ENCODE measurements at regions not wholly inside any gene's neighbourhood (a gene's known extent, or its start where the extent isn't known, plus 50 kb on each side); places are given as distances from the start of the nearest gene placed in this dataset.
"Not testable (repeated sequence)": the region's sequence is repeated elsewhere in the genome, so short reads cannot be mapped to it uniquely, and the experiment has no call there.

GRCh38 chr16:76665571-76666275 lies 388.5 kb downstream of the CNTNAP4 start:
- no peak overlapping the region for H2AFZ ChIP-seq (ENCODE audit: low read length, unreplicated experiment)
- no peak overlapping the region for H3K4me3 ChIP-seq (ENCODE audit: low read depth, low read length)
- no peak overlapping the region for H3K27ac ChIP-seq (ENCODE audit: low read depth, low read length)
- H3K79me2 ChIP-seq (ENCODE audit: control insufficient read depth, insufficient read depth, low read length, unreplicated experiment), result no peaks in the 10 kb centered on the region
- H3K27me3 ChIP-seq (ENCODE audit: insufficient read depth, low read length), result no peaks in the 10 kb centered on the region; the same call in 1 of the 2 replicates
- no peaks in the 10 kb centered on the region for H3K4me1 ChIP-seq (ENCODE audit: control insufficient read depth, insufficient read depth, low read length, unreplicated experiment)
- no peaks in the 10 kb centered on the region for H3K36me3 ChIP-seq (ENCODE audit: insufficient read depth, low read length)

- no peaks in the 10 kb centered on the region for H3K27me3 ChIP-seq (ENCODE audit: insufficient read depth, low read length)
- no peak overlapping the region for H3K27ac ChIP-seq (ENCODE audit: low read depth, low read length)
- H3K4me1 ChIP-seq (ENCODE audit: control insufficient read depth, insufficient read depth, low read length, unreplicated experiment), result no peaks in the 10 kb centered on the region
- H3K36me3 ChIP-seq (ENCODE audit: insufficient read depth, low read length), result no peaks in the 10 kb centered on the region
- no peak overlapping the region for H2AFZ ChIP-seq (ENCODE audit: low read length, unreplicated experiment)
- no peak overlapping the region for H3K4me3 ChIP-seq (ENCODE audit: low read depth, low read length)
- no peaks in the 10 kb centered on the region for H3K79me2 ChIP-seq (ENCODE audit: control insufficient read depth, insufficient read depth, low read length, unreplicated experiment)
Observed at GRCh38 chr16:76668207-76668725, 391.1 kb downstream of the CNTNAP4 start.

- Histone ChIP-seq H3K4me3 (ENCODE audit: low read depth, low read length) (no peak overlapping the region), H3K36me3 (ENCODE audit: insufficient read depth, low read length) (no peaks in the 10 kb centered on the region), H3K27ac (ENCODE audit: low read depth, low read length) (no peak overlapping the region), H3K4me1 (ENCODE audit: control insufficient read depth, insufficient read depth, low read length, unreplicated experiment) (no peaks in the 10 kb centered on the region), H3K79me2 (ENCODE audit: control insufficient read depth, insufficient read depth, low read length, unreplicated experiment) (no peaks in the 10 kb centered on the region), H3K27me3 (ENCODE audit: insufficient read depth, low read length) (no peaks in the 10 kb centered on the region), H2AFZ (ENCODE audit: low read length, unreplicated experiment) (no peak overlapping the region)
Observed at GRCh38 chr16:76669288-76669687, 392.1 kb downstream of the CNTNAP4 start.

- no peaks in the 10 kb centered on the region for H3K36me3 ChIP-seq (ENCODE audit: insufficient read depth, low read length)
- H3K4me3 ChIP-seq (ENCODE audit: low read depth, low read length), result no peak overlapping the region
- H3K79me2 ChIP-seq (ENCODE audit: control insufficient read depth, insufficient read depth, low read length, unreplicated experiment), result no peaks in the 10 kb centered on the region
- H3K4me1 ChIP-seq (ENCODE audit: control insufficient read depth, insufficient read depth, low read length, unreplicated experiment), result no peaks in the 10 kb centered on the region
- H3K27ac ChIP-seq (ENCODE audit: low read depth, low read length), result no peak overlapping the region
- no peak overlapping the region for H2AFZ ChIP-seq (ENCODE audit: low read length, unreplicated experiment)
- no peaks in the 10 kb centered on the region for H3K27me3 ChIP-seq (ENCODE audit: insufficient read depth, low read length)
Observed at GRCh38 chr16:76670125-76670857, 393.1 kb downstream of the CNTNAP4 start.

GRCh38 chr16:76676356-76676755 lies 399.2 kb downstream of the CNTNAP4 start:
- Histone ChIP-seq H3K36me3 (ENCODE audit: insufficient read depth, low read length) (no peaks in the 10 kb centered on the region), H3K4me3 (ENCODE audit: low read depth, low read length) (no peak overlapping the region), H3K79me2 (ENCODE audit: control insufficient read depth, insufficient read depth, low read length, unreplicated experiment) (no peaks in the 10 kb centered on the region), H2AFZ (ENCODE audit: low read length, unreplicated experiment) (no peak overlapping the region), H3K27me3 (ENCODE audit: insufficient read depth, low read length) (no peaks in the 10 kb centered on the region), H3K27ac (ENCODE audit: low read depth, low read length) (no peak overlapping the region), H3K4me1 (ENCODE audit: control insufficient read depth, insufficient read depth, low read length, unreplicated experiment) (no peaks in the 10 kb centered on the region)

- Histone ChIP-seq H3K27ac (ENCODE audit: low read depth, low read length) (no peak overlapping the region), H3K79me2 (ENCODE audit: control insufficient read depth, insufficient read depth, low read length, unreplicated experiment) (no peaks in the 10 kb centered on the region), H3K4me1 (ENCODE audit: control insufficient read depth, insufficient read depth, low read length, unreplicated experiment) (no peaks in the 10 kb centered on the region), H3K27me3 (ENCODE audit: insufficient read depth, low read length) (0 out of 2 replicates have a peak, but pooled peaks cover 7% of the 10 kb centered on the region), H2AFZ (ENCODE audit: low read length, unreplicated experiment) (no peak overlapping the region), H3K4me3 (ENCODE audit: low read depth, low read length) (no peak overlapping the region), H3K36me3 (ENCODE audit: insufficient read depth, low read length) (no peaks in the 10 kb centered on the region)
Observed at GRCh38 chr16:76681296-76681695, 404.1 kb downstream of the CNTNAP4 start.

- 0 out of 2 replicates have a peak, but pooled peaks cover 7% of the 10 kb centered on the region for H3K27me3 ChIP-seq (ENCODE audit: insufficient read depth, low read length)
- no peaks in the 10 kb centered on the region for H3K4me1 ChIP-seq (ENCODE audit: control insufficient read depth, insufficient read depth, low read length, unreplicated experiment)
- no peak overlapping the region for H3K27ac ChIP-seq (ENCODE audit: low read depth, low read length)
- H3K36me3 ChIP-seq (ENCODE audit: insufficient read depth, low read length), result no peaks in the 10 kb centered on the region
- no peak overlapping the region for H2AFZ ChIP-seq (ENCODE audit: low read length, unreplicated experiment)
- no peak overlapping the region for H3K4me3 ChIP-seq (ENCODE audit: low read depth, low read length)
- no peaks in the 10 kb centered on the region for H3K79me2 ChIP-seq (ENCODE audit: control insufficient read depth, insufficient read depth, low read length, unreplicated experiment)
Observed at GRCh38 chr16:76683051-76683450, 405.9 kb downstream of the CNTNAP4 start.

- no peaks in the 10 kb centered on the region for H3K27me3 ChIP-seq (ENCODE audit: insufficient read depth, low read length)
- H3K79me2 ChIP-seq (ENCODE audit: control insufficient read depth, insufficient read depth, low read length, unreplicated experiment), result no peaks in the 10 kb centered on the region
- H3K4me3 ChIP-seq (ENCODE audit: low read depth, low read length), result no peak overlapping the region
- no peak overlapping the region for H2AFZ ChIP-seq (ENCODE audit: low read length, unreplicated experiment)
- H3K4me1 ChIP-seq (ENCODE audit: control insufficient read depth, insufficient read depth, low read length, unreplicated experiment), result no peaks in the 10 kb centered on the region
- no peaks in the 10 kb centered on the region for H3K36me3 ChIP-seq (ENCODE audit: insufficient read depth, low read length)
- no peak overlapping the region for H3K27ac ChIP-seq (ENCODE audit: low read depth, low read length)
Observed at GRCh38 chr16:76696876-76697275, 419.7 kb downstream of the CNTNAP4 start.

- no peaks in the 10 kb centered on the region for H3K36me3 ChIP-seq (ENCODE audit: insufficient read depth, low read length)
- no peak overlapping the region for H3K27ac ChIP-seq (ENCODE audit: low read depth, low read length)
- H3K4me3 ChIP-seq (ENCODE audit: low read depth, low read length), result no peak overlapping the region
- no peaks in the 10 kb centered on the region for H3K4me1 ChIP-seq (ENCODE audit: control insufficient read depth, insufficient read depth, low read length, unreplicated experiment)
- H2AFZ ChIP-seq (ENCODE audit: low read length, unreplicated experiment), result no peak overlapping the region
- H3K27me3 ChIP-seq (ENCODE audit: insufficient read depth, low read length), result no peaks in the 10 kb centered on the region
- H3K79me2 ChIP-seq (ENCODE audit: control insufficient read depth, insufficient read depth, low read length, unreplicated experiment), result no peaks in the 10 kb centered on the region
Observed at GRCh38 chr16:76705892-76706291, 428.7 kb downstream of the CNTNAP4 start.

- Histone ChIP-seq H3K27me3 (ENCODE audit: insufficient read depth, low read length) (no peaks in the 10 kb centered on the region), H3K36me3 (ENCODE audit: insufficient read depth, low read length) (no peaks in the 10 kb centered on the region), H3K79me2 (ENCODE audit: control insufficient read depth, insufficient read depth, low read length, unreplicated experiment) (no peaks in the 10 kb centered on the region), H2AFZ (ENCODE audit: low read length, unreplicated experiment) (no peak overlapping the region), H3K27ac (ENCODE audit: low read depth, low read length) (no peak overlapping the region), H3K4me3 (ENCODE audit: low read depth, low read length) (no peak overlapping the region), H3K4me1 (ENCODE audit: control insufficient read depth, insufficient read depth, low read length, unreplicated experiment) (no peaks in the 10 kb centered on the region)
Observed at GRCh38 chr16:76713191-76713590, 436.0 kb downstream of the CNTNAP4 start.

GRCh38 chr16:76716251-76716650 lies 439.1 kb downstream of the CNTNAP4 start:
- not testable (repeated sequence) for H3K27me3 ChIP-seq (ENCODE audit: insufficient read depth, low read length); H3K79me2 ChIP-seq (ENCODE audit: control insufficient read depth, insufficient read depth, low read length, unreplicated experiment); H3K4me1 ChIP-seq (ENCODE audit: control insufficient read depth, insufficient read depth, low read length, unreplicated experiment); H3K36me3 ChIP-seq (ENCODE audit: insufficient read depth, low read length); H2AFZ ChIP-seq (ENCODE audit: low read length, unreplicated experiment); H3K4me3 ChIP-seq (ENCODE audit: low read depth, low read length); H3K27ac ChIP-seq (ENCODE audit: low read depth, low read length)

All from ACC112 (cell line).